ENCODE measurements at regions not wholly inside any gene's neighbourhood (a gene's known extent, or its start where the extent isn't known, plus 50 kb on each side); places are given as distances from the start of the nearest gene placed in this dataset.

- H3K27me3 ChIP-seq (ENCODE audit: control insufficient read depth in 4 of 4, insufficient read depth in 4 of 4, low read length in 3 of 4), result no peaks in the 10 kb centered on the region
- no peak overlapping the region for H3K27ac ChIP-seq (ENCODE audit: low read depth in 1 of 2, low read length in 2 of 2)
- DNase-seq (ENCODE audit: low spot score), result no peak
- no peaks in the 10 kb centered on the region for H3K36me3 ChIP-seq (ENCODE audit: control insufficient read depth in 4 of 4, insufficient read depth in 3 of 4, low read depth in 1 of 4, low read length in 3 of 4)
- no peak overlapping the region for H3K9ac ChIP-seq (ENCODE audit: low read depth in 1 of 2, low read length in 2 of 2)
- TF ChIP-seq RAD21 (IDR thresholded peaks at IDR 0.05), result no peak
- no peak for TF ChIP-seq ATF3 (IDR thresholded peaks at IDR 0.05)
- TF ChIP-seq TAF1 (conservative IDR thresholded peaks at IDR 0.05), result no peak
- no peak for TF ChIP-seq GABPA (IDR thresholded peaks at IDR 0.05 in 1 of 2, conservative IDR thresholded peaks at IDR 0.05 in 1 of 2)
- no peak for TF ChIP-seq SP1 (IDR thresholded peaks at IDR 0.05)
- TF ChIP-seq FOXA2 (IDR thresholded peaks at IDR 0.05), result no peak
- TF ChIP-seq JUND (IDR thresholded peaks at IDR 0.05), result no peak
- no peak for TF ChIP-seq REST (IDR thresholded peaks at IDR 0.05)
- no peak for TF ChIP-seq FOXA1 (IDR thresholded peaks at IDR 0.05)
- TF ChIP-seq CTCF (IDR thresholded peaks at IDR 0.05; ENCODE audit: low read depth, low read length, missing input control), result no peak
- TF ChIP-seq HNF4A (conservative IDR thresholded peaks at IDR 0.05), result no peak
- no peak for TF ChIP-seq RXRA (IDR thresholded peaks at IDR 0.05)
- no peak for TF ChIP-seq ZBTB33 (IDR thresholded peaks at IDR 0.05)
- no peaks in the 10 kb centered on the region for H3K9me3 ChIP-seq (ENCODE audit: control insufficient read depth in 4 of 4, low read length in 3 of 4)
- peaks cover 0 to 12% (median 5%) of the 10 kb centered on the region in 4 donors for H3K4me1 ChIP-seq (ENCODE audit: control insufficient read depth in 4 of 4, insufficient read depth in 4 of 4, low read length in 3 of 4)
- H3K4me3 ChIP-seq (ENCODE audit: low read depth in 1 of 3, low read length in 3 of 3), result no peak overlapping the region
Measured at GRCh38 chr12:90262251-90262650, 553.6 kb upstream of the ATP2B1 start.

GRCh38 chr12:90261283-90261682 is 552.6 kb upstream of the ATP2B1 start:
- no peaks in the 10 kb centered on the region for H3K9me3 ChIP-seq (ENCODE audit: control insufficient read depth in 4 of 4, low read length in 3 of 4)
- no peak overlapping the region for H3K9ac ChIP-seq (ENCODE audit: low read depth in 1 of 2, low read length in 2 of 2)
- H3K4me3 ChIP-seq (ENCODE audit: low read depth in 1 of 3, low read length in 3 of 3), result no peak overlapping the region
- TF ChIP-seq FOXA1 (IDR thresholded peaks at IDR 0.05) (no peak), HNF4A (conservative IDR thresholded peaks at IDR 0.05) (no peak), EGR1 (IDR thresholded peaks at IDR 0.05; ENCODE audit: low read depth in 2 of 2) (no peak), JUND (IDR thresholded peaks at IDR 0.05) (no peak), TAF1 (conservative IDR thresholded peaks at IDR 0.05) (no peak), ATF3 (IDR thresholded peaks at IDR 0.05) (no peak), MAX (IDR thresholded peaks at IDR 0.05) (no peak), REST (IDR thresholded peaks at IDR 0.05) (no peak), RAD21 (IDR thresholded peaks at IDR 0.05) (no peak), SP1 (IDR thresholded peaks at IDR 0.05) (no peak), YY1 (IDR thresholded peaks at IDR 0.05) (no peak), HNF4G (IDR thresholded peaks at IDR 0.05) (no peak), GABPA (IDR thresholded peaks at IDR 0.05 in 1 of 2, conservative IDR thresholded peaks at IDR 0.05 in 1 of 2) (no peak), RXRA (IDR thresholded peaks at IDR 0.05) (no peak), ZBTB33 (IDR thresholded peaks at IDR 0.05) (no peak), NR2F2 (IDR thresholded peaks at IDR 0.05) (no peak), FOXA2 (IDR thresholded peaks at IDR 0.05) (no peak)
- no peaks in the 10 kb centered on the region for H3K36me3 ChIP-seq (ENCODE audit: control insufficient read depth in 4 of 4, insufficient read depth in 3 of 4, low read depth in 1 of 4, low read length in 3 of 4)
- no peaks in the 10 kb centered on the region for H3K27me3 ChIP-seq (ENCODE audit: control insufficient read depth in 4 of 4, insufficient read depth in 4 of 4, low read length in 3 of 4)
- no peak for DNase-seq (ENCODE audit: low spot score)
- H3K27ac ChIP-seq (ENCODE audit: low read depth in 1 of 2, low read length in 2 of 2), result no peak overlapping the region
- peaks cover 0 to 13% (median 5%) of the 10 kb centered on the region in 4 donors for H3K4me1 ChIP-seq (ENCODE audit: control insufficient read depth in 4 of 4, insufficient read depth in 4 of 4, low read length in 3 of 4)
